ENCODE measurements at regions not wholly inside any gene's neighbourhood (a gene's known extent, or its start where the extent isn't known, plus 50 kb on each side); places are given as distances from the start of the nearest gene placed in this dataset.

DNA sequence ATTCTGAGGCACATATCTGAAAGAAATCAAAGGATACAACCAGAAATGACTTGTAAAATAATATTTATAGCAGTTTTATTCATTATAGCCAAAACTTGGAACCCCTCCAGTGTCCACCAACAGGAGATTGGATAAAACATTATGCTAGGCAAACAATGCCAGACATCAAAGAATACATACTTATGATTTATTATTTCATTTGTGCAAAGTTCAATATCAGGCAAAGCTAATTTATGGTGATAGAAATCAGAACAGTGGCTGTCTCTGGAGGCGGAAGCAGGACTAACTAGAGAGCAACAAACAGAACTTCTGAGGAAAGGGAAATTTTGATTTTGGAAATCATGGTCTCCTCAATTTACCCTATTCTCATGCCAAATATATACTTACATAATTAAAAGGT is 193.1 kb downstream of the ICE1 start:
- TF ChIP-seq GATA2 (IDR thresholded peaks at IDR 0.05; ENCODE audit: insufficient read depth, insufficient read length, low read depth, low read length) (no peak), POLR2A (IDR thresholded peaks at IDR 0.05; ENCODE audit: low read depth, low read length) (no peak), POLR2AphosphoS5 (IDR thresholded peaks at IDR 0.05; ENCODE audit: insufficient read depth, low read depth, low read length) (no peak), EZH2 (IDR thresholded peaks at IDR 0.05; ENCODE audit: borderline replicate concordance, low read depth, low read length, severe bottlenecking) (no peak), FOS (IDR thresholded peaks at IDR 0.05; ENCODE audit: borderline replicate concordance, insufficient read depth, low read length) (no peak), JUN (IDR thresholded peaks at IDR 0.05; ENCODE audit: borderline replicate concordance, insufficient read depth, insufficient read length, low read depth) (no peak)
- TF ChIP-seq, protein P1, sequence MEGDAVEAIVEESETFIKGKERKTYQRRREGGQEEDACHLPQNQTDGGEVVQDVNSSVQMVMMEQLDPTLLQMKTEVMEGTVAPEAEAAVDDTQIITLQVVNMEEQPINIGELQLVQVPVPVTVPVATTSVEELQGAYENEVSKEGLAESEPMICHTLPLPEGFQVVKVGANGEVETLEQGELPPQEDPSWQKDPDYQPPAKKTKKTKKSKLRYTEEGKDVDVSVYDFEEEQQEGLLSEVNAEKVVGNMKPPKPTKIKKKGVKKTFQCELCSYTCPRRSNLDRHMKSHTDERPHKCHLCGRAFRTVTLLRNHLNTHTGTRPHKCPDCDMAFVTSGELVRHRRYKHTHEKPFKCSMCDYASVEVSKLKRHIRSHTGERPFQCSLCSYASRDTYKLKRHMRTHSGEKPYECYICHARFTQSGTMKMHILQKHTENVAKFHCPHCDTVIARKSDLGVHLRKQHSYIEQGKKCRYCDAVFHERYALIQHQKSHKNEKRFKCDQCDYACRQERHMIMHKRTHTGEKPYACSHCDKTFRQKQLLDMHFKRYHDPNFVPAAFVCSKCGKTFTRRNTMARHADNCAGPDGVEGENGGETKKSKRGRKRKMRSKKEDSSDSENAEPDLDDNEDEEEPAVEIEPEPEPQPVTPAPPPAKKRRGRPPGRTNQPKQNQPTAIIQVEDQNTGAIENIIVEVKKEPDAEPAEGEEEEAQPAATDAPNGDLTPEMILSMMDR (IDR thresholded peaks at IDR 0.05; ENCODE audit: extremely low read depth in 1 of 2, insufficient read depth in 1 of 2, low read depth in 1 of 2, low read length in 2 of 2) = no peak
- TF ChIP-seq, protein P2, sequence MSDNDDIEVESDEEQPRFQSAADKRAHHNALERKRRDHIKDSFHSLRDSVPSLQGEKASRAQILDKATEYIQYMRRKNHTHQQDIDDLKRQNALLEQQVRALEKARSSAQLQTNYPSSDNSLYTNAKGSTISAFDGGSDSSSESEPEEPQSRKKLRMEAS (IDR thresholded peaks at IDR 0.05; ENCODE audit: insufficient read depth, insufficient read length) = no peak
